ENCODE measurements at regions not wholly inside any gene's neighbourhood (a gene's known extent, or its start where the extent isn't known, plus 50 kb on each side); places are given as distances from the start of the nearest gene placed in this dataset.

DNA sequence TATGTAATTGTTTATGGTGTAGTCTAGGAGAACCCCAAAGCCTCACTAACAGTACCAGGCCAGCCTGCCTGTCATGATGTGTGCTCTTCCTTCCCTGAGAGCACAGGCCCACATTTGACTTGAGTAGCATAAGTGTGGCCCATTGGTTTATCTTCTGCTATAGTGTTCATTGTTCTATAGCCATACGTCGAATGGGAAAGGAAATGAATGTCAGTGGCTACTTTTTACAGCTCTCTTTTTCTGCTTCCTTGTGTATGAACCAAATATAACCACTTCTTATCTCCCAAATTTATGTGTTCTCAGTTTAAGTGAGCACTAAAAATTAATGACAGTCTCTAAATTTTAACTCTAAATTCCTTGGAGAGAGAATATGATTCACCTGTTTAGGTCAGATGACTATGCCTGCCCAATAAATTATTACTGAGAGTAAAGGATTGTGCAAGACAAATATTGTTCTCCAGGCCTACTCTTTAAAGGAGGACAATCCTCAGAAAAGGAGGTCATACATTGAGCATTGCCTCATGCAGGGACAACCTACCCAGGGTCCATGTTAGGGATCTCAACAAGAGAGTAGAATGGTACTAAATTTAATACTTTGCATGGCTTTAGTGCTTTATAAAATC, 222.9 kb upstream of the ARHGAP20 start:
- TF ChIP-seq, protein P1, sequence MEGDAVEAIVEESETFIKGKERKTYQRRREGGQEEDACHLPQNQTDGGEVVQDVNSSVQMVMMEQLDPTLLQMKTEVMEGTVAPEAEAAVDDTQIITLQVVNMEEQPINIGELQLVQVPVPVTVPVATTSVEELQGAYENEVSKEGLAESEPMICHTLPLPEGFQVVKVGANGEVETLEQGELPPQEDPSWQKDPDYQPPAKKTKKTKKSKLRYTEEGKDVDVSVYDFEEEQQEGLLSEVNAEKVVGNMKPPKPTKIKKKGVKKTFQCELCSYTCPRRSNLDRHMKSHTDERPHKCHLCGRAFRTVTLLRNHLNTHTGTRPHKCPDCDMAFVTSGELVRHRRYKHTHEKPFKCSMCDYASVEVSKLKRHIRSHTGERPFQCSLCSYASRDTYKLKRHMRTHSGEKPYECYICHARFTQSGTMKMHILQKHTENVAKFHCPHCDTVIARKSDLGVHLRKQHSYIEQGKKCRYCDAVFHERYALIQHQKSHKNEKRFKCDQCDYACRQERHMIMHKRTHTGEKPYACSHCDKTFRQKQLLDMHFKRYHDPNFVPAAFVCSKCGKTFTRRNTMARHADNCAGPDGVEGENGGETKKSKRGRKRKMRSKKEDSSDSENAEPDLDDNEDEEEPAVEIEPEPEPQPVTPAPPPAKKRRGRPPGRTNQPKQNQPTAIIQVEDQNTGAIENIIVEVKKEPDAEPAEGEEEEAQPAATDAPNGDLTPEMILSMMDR (IDR thresholded peaks at IDR 0.05), result no peak
- TF ChIP-seq SIN3A (IDR thresholded peaks at IDR 0.05; ENCODE audit: borderline replicate concordance, insufficient read depth, low read depth, low read length), result no peak
- TF ChIP-seq, protein P2, sequence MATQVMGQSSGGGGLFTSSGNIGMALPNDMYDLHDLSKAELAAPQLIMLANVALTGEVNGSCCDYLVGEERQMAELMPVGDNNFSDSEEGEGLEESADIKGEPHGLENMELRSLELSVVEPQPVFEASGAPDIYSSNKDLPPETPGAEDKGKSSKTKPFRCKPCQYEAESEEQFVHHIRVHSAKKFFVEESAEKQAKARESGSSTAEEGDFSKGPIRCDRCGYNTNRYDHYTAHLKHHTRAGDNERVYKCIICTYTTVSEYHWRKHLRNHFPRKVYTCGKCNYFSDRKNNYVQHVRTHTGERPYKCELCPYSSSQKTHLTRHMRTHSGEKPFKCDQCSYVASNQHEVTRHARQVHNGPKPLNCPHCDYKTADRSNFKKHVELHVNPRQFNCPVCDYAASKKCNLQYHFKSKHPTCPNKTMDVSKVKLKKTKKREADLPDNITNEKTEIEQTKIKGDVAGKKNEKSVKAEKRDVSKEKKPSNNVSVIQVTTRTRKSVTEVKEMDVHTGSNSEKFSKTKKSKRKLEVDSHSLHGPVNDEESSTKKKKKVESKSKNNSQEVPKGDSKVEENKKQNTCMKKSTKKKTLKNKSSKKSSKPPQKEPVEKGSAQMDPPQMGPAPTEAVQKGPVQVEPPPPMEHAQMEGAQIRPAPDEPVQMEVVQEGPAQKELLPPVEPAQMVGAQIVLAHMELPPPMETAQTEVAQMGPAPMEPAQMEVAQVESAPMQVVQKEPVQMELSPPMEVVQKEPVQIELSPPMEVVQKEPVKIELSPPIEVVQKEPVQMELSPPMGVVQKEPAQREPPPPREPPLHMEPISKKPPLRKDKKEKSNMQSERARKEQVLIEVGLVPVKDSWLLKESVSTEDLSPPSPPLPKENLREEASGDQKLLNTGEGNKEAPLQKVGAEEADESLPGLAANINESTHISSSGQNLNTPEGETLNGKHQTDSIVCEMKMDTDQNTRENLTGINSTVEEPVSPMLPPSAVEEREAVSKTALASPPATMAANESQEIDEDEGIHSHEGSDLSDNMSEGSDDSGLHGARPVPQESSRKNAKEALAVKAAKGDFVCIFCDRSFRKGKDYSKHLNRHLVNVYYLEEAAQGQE (IDR thresholded peaks at IDR 0.05; ENCODE audit: insufficient read depth in 1 of 2, low read depth in 2 of 2, low read length in 1 of 2), result no peak
- no peak for TF ChIP-seq POLR2AphosphoS5 (IDR thresholded peaks at IDR 0.05; ENCODE audit: low read depth, low read length)
